Fibroblast of skin of left quadriceps (primary cell): ENCODE measurements at regions not wholly inside any gene's neighbourhood (a gene's known extent, or its start where the extent isn't known, plus 50 kb on each side); places are given as distances from the start of the nearest gene placed in this dataset.
"Not testable (repeated sequence)": the region's sequence is repeated elsewhere in the genome, so short reads cannot be mapped to it uniquely, and the experiment has no call there.

ENCODE experiments used
- DNase-seq, 2 experiments: peaks; one replicate each; pipeline ENCODE4 v3.0.0-alpha.2; 2013; ENCODE audit warnings: low read depth in 2 of 2

GRCh38 chr6:86609549-86610388 lies 327.6 kb upstream of the HTR1E start:
- no peak for DNase-seq

- DNase-seq: not testable (repeated sequence)
These were observed 334.0 kb upstream of the HTR1E start for GRCh38 chr6:86603364-86603763.

- not testable (repeated sequence) for DNase-seq
These were observed 335.2 kb upstream of the HTR1E start for GRCh38 chr6:86602093-86602492.

GRCh38 chr6:86598969-86599368 lies 338.4 kb upstream of the HTR1E start:
- not testable (repeated sequence) for DNase-seq

- no peak for DNase-seq
These were observed 341.7 kb upstream of the HTR1E start for GRCh38 chr6:86595641-86596040.

- DNase-seq: no peak
These were observed 351.1 kb upstream of the HTR1E start for GRCh38 chr6:86586195-86586594.

- DNase-seq: no peak
These were observed 355.5 kb upstream of the HTR1E start for GRCh38 chr6:86581833-86582232.

GRCh38 chr6:86563197-86563596 lies 374.1 kb upstream of the HTR1E start:
- no peak for DNase-seq

- no peak for DNase-seq
These were observed 379.0 kb upstream of the HTR1E start for GRCh38 chr6:86558318-86558717.

- no peak for DNase-seq
These were observed 400.0 kb upstream of the HTR1E start for GRCh38 chr6:86537292-86537861.

- DNase-seq: no peak
These were observed 401.2 kb upstream of the HTR1E start for GRCh38 chr6:86536121-86536520.

GRCh38 chr6:86535100-86535499 lies 402.2 kb upstream of the HTR1E start:
- DNase-seq: no peak

- DNase-seq: no peak
These were observed 407.7 kb upstream of the HTR1E start for GRCh38 chr6:86529635-86530034.

GRCh38 chr6:86526238-86526637 lies 411.1 kb upstream of the HTR1E start:
- no peak for DNase-seq

GRCh38 chr6:86516087-86516486 lies 421.2 kb upstream of the HTR1E start:
- no peak for DNase-seq

- no peak for DNase-seq
These were observed 425.4 kb upstream of the HTR1E start for GRCh38 chr6:86511962-86512361.

GRCh38 chr6:86508230-86508629 lies 429.1 kb upstream of the HTR1E start:
- DNase-seq: no peak

GRCh38 chr6:86502497-86502896 lies 434.8 kb upstream of the HTR1E start:
- DNase-seq: no peak

GRCh38 chr6:86500035-86500434 lies 437.3 kb upstream of the HTR1E start:
- DNase-seq: no peak

GRCh38 chr6:86489042-86489441 lies 448.3 kb upstream of the HTR1E start:
- not testable (repeated sequence) for DNase-seq

- no peak for DNase-seq
These were observed 449.6 kb upstream of the HTR1E start for GRCh38 chr6:86487660-86488221.

- DNase-seq: not testable (repeated sequence)
These were observed 459.0 kb upstream of the HTR1E start for GRCh38 chr6:86478316-86478715.

GRCh38 chr6:86477500-86478148 lies 459.7 kb upstream of the HTR1E start:
- no peak for DNase-seq
